ENCODE measurements at regions not wholly inside any gene's neighbourhood (a gene's known extent, or its start where the extent isn't known, plus 50 kb on each side); places are given as distances from the start of the nearest gene placed in this dataset.

GRCh38 chr4:79042079-79042674, 102.9 kb upstream of the PAQR3 start (continued):
- TF ChIP-seq MLX (CRISPR knock-in tag; conservative IDR thresholded peaks at IDR 0.05) (no peak), CC2D1A (IDR thresholded peaks at IDR 0.05) (peak; percentile 78), HMGN3 (IDR thresholded peaks at IDR 0.05; ENCODE audit: borderline replicate concordance, extremely low read depth, insufficient read length, low read depth, low read length) (no peak), ARID3A (IDR thresholded peaks at IDR 0.05; ENCODE audit: borderline replicate concordance, low read depth, low read length) (0 out of 2 replicates have a peak, but pooled peaks have one; percentile 27), MAZ (CRISPR knock-in tag; conservative IDR thresholded peaks at IDR 0.05 in 1 of 2, IDR thresholded peaks at IDR 0.05 in 1 of 2) (peak in 1 of 2 experiments; percentile 36; a peak in 1 of 4 replicates), U2AF2 (optimal IDR thresholded peaks at IDR 0.05; ENCODE audit: low read depth, low read length) (no peak), DNMT1 (IDR thresholded peaks at IDR 0.05) (no peak), SNIP1 (IDR thresholded peaks at IDR 0.05; ENCODE audit: low read depth) (no peak)

- Histone ChIP-seq H4K20me1 (replicated peaks; ENCODE audit: control insufficient read depth, insufficient read depth, low read length) (no peaks in the 10 kb centered on the region), H3K4me3 (no peak overlapping the region), H3K4me1 (replicated peaks in 1 of 2; ENCODE audit: control insufficient read depth in 2 of 2, insufficient read depth in 2 of 2, low read length in 2 of 2) (no peaks in the 10 kb centered on the region), H3K9me3 (replicated peaks; ENCODE audit: control insufficient read depth, insufficient read depth, low read depth, low read length) (no peaks in the 10 kb centered on the region), H2AFZ (ENCODE audit: low read depth, low read length) (no peak overlapping the region), H3K27ac (ENCODE audit: extremely low read depth, low read depth, low read length) (no peak overlapping the region), H3K9ac (ENCODE audit: insufficient read depth in 1 of 2, low read depth in 2 of 2, low read length in 2 of 2) (no peak overlapping the region), H3K9me1 (ENCODE audit: control insufficient read depth, insufficient read depth, low read length) (no peaks in the 10 kb centered on the region), H3K79me2 (ENCODE audit: control insufficient read depth, insufficient read depth, low read length) (no peaks in the 10 kb centered on the region), H3K27me3 (ENCODE audit: control insufficient read depth in 2 of 2, insufficient read depth in 2 of 2, low read length in 2 of 2) (no peaks in the 10 kb centered on the region), H3K4me2 (ENCODE audit: insufficient read depth, low read length) (no peak overlapping the region), H3K36me3 (ENCODE audit: control insufficient read depth, insufficient read depth, low read length) (no peaks in the 10 kb centered on the region)
- FAIRE-seq (no peak), DNase-seq (ENCODE audit: extremely low read depth in 1 of 4, low spot score in 3 of 4) (no peak), ATAC-seq (no peak)
- 25% methylated on average over 2 of the region's 2 CpGs for WGBS (ENCODE audit: insufficient coverage, low coverage, missing lambda C conversion rate)
- ChIA-PET POLR2A (no interaction called here), CTCF (ENCODE audit: low intra/inter-chr PET ratio) (no interaction called here)
- no TSS peak for BruUV-seq (replicated peaks)
- in situ Hi-C loops (cut with MboI) (no loop called here), intact Hi-C loops (cut with micrococcal nuclease) (no loop called here)
- TF ChIP-seq CEBPB (tag; IDR thresholded peaks at IDR 0.05) (peak; percentile 38; the same call in 1 of the 2 replicates), SREBF1 (IDR thresholded peaks at IDR 0.05; ENCODE audit: borderline replicate concordance, low read depth, low read length) (no peak), SREBF2 (CRISPR knock-in tag; IDR thresholded peaks at IDR 0.05) (no peak), POLR2H (tag; IDR thresholded peaks at IDR 0.05; ENCODE audit: low read depth) (no peak), CEBPG (CRISPR knock-in tag; IDR thresholded peaks at IDR 0.05) (no peak), CEBPG (tag; conservative IDR thresholded peaks at IDR 0.05 in 1 of 2, IDR thresholded peaks at IDR 0.05 in 1 of 2) (peak in 1 of 2 experiments; percentile 85; a peak in 2 of 4 replicates), ETV5 (CRISPR knock-in tag; IDR thresholded peaks at IDR 0.05; ENCODE audit: low read depth) (no peak)
These were observed 95.3 kb upstream of the PAQR3 start for GRCh38 chr4:79034544-79034943.

Measured in K562 (cell line).